ENCODE measurements at regions not wholly inside any gene's neighbourhood (a gene's known extent, or its start where the extent isn't known, plus 50 kb on each side); places are given as distances from the start of the nearest gene placed in this dataset.

- no peak for DNase-seq
Observed at GRCh38 chr14:43795600-43796228, 711.4 kb downstream of the FSCB start.

GRCh38 chr14:43793579-43793978 lies 713.5 kb downstream of the FSCB start:
- Mint-ChIP-seq H3K27ac (ENCODE audit: unreplicated experiment) (no peak overlapping the region), H3K4me3 (ENCODE audit: unreplicated experiment) (no peak overlapping the region)
- DNase-seq, result no peak

More at GRCh38 chr14:43795600-43796228, 711.4 kb downstream of the FSCB start:
- Mint-ChIP-seq H3K27me3 (ENCODE audit: unreplicated experiment) (no peaks in the 10 kb centered on the region), H3K4me1 (ENCODE audit: low read depth, unreplicated experiment) (no peaks in the 10 kb centered on the region), H3K27ac (ENCODE audit: unreplicated experiment) (no peak overlapping the region), H3K9me3 (ENCODE audit: unreplicated experiment) (no peaks in the 10 kb centered on the region), H3K4me3 (ENCODE audit: unreplicated experiment) (no peak overlapping the region), H3K36me3 (ENCODE audit: unreplicated experiment) (no peaks in the 10 kb centered on the region)
- peak; percentile 33 for TF ChIP-seq CTCF (IDR thresholded peaks at IDR 0.05; ENCODE audit: partially characterized antibody, unreplicated experiment)

GRCh38 chr14:43792980-43793379 lies 714.1 kb downstream of the FSCB start:
- Mint-ChIP-seq H3K9me3 (ENCODE audit: unreplicated experiment) (no peaks in the 10 kb centered on the region), H3K27me3 (ENCODE audit: unreplicated experiment) (no peaks in the 10 kb centered on the region), H3K4me3 (ENCODE audit: unreplicated experiment) (no peak overlapping the region), H3K36me3 (ENCODE audit: unreplicated experiment) (no peaks in the 10 kb centered on the region), H3K4me1 (ENCODE audit: low read depth, unreplicated experiment) (no peaks in the 10 kb centered on the region), H3K27ac (ENCODE audit: unreplicated experiment) (no peak overlapping the region)
- TF ChIP-seq CTCF (IDR thresholded peaks at IDR 0.05; ENCODE audit: partially characterized antibody, unreplicated experiment), result no peak
- no peak for DNase-seq

More at GRCh38 chr14:43793579-43793978, 713.5 kb downstream of the FSCB start:
- Mint-ChIP-seq H3K9me3 (ENCODE audit: unreplicated experiment) (no peaks in the 10 kb centered on the region), H3K4me1 (ENCODE audit: low read depth, unreplicated experiment) (no peaks in the 10 kb centered on the region), H3K27me3 (ENCODE audit: unreplicated experiment) (no peaks in the 10 kb centered on the region), H3K36me3 (ENCODE audit: unreplicated experiment) (no peaks in the 10 kb centered on the region)
- TF ChIP-seq CTCF (IDR thresholded peaks at IDR 0.05; ENCODE audit: partially characterized antibody, unreplicated experiment), result no peak

- Mint-ChIP-seq H3K27me3 (ENCODE audit: unreplicated experiment) (no peaks in the 10 kb centered on the region), H3K4me3 (ENCODE audit: unreplicated experiment) (no peak overlapping the region), H3K9me3 (ENCODE audit: unreplicated experiment) (no peaks in the 10 kb centered on the region), H3K4me1 (ENCODE audit: low read depth, unreplicated experiment) (no peaks in the 10 kb centered on the region), H3K27ac (ENCODE audit: unreplicated experiment) (no peak overlapping the region), H3K36me3 (ENCODE audit: unreplicated experiment) (no peaks in the 10 kb centered on the region)
- no peak for DNase-seq
- no peak for TF ChIP-seq CTCF (IDR thresholded peaks at IDR 0.05; ENCODE audit: partially characterized antibody, unreplicated experiment)
Observed at GRCh38 chr14:43790681-43791080, 716.4 kb downstream of the FSCB start.

- TF ChIP-seq CTCF (IDR thresholded peaks at IDR 0.05; ENCODE audit: partially characterized antibody, unreplicated experiment), result no peak
- Mint-ChIP-seq H3K36me3 (ENCODE audit: unreplicated experiment) (no peaks in the 10 kb centered on the region), H3K4me1 (ENCODE audit: low read depth, unreplicated experiment) (no peaks in the 10 kb centered on the region), H3K27me3 (ENCODE audit: unreplicated experiment) (no peaks in the 10 kb centered on the region), H3K9me3 (ENCODE audit: unreplicated experiment) (no peaks in the 10 kb centered on the region), H3K4me3 (ENCODE audit: unreplicated experiment) (no peak overlapping the region), H3K27ac (ENCODE audit: unreplicated experiment) (no peak overlapping the region)
- no peak for DNase-seq
Observed at GRCh38 chr14:43789458-43789857, 717.6 kb downstream of the FSCB start.
